Endothelial cell of umbilical vein (primary cell): ENCODE measurements at regions not wholly inside any gene's neighbourhood (a gene's known extent, or its start where the extent isn't known, plus 50 kb on each side); places are given as distances from the start of the nearest gene placed in this dataset.

ENCODE experiments used
- POLR2A ChIP-seq: IDR thresholded peaks from 2 replicates; pipeline ENCODE4 v1.6.1; 2012; ENCODE audit warnings: low read depth, mild to moderate bottlenecking, control low read depth, low read length
- POLR2AphosphoS5 ChIP-seq: IDR thresholded peaks from 2 replicates; pipeline ENCODE4 v1.6.1; 2012; ENCODE audit warnings: low read depth, mild to moderate bottlenecking, control low read depth, low read length, moderate library complexity; ENCODE audit not compliant: insufficient read depth
- TF ChIP-seq, protein P1 (sequence below), 2 donors: IDR thresholded peaks; 1 replicate in 1 of 2; 2 replicates in 1 of 2; pipeline ENCODE4 v1.5.1; 2011; ENCODE audit warnings: low read length in 2 of 2, mild to moderate bottlenecking in 2 of 2, moderate library complexity in 2 of 2, control low read depth in 1 of 2, inconsistent platforms in 1 of 2, low read depth in 1 of 2; ENCODE audit not compliant: insufficient read depth in 1 of 2; ENCODE audit errors: extremely low read depth in 1 of 2

DNA sequence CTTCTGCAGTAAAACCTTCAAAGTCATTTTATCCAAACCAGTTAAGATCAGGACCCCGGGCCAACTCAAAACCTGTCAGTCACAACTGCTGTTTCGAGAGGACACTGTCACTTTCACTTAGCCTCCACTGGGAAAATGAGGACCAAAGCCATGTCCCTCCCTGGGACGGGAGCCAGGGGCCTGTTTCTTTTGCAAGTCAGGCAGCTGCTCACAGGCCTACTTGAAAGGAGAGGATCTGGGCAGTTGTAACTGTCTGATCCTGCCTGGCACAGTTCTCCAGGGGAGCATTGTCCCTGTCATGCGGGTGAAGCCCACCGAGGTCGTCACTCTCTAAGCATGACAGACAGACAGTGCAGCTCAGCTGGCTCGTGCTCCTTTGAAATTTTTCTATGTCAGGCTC lies 276.2 kb downstream of the NPIPA8 start:
- TF ChIP-seq, protein P1, sequence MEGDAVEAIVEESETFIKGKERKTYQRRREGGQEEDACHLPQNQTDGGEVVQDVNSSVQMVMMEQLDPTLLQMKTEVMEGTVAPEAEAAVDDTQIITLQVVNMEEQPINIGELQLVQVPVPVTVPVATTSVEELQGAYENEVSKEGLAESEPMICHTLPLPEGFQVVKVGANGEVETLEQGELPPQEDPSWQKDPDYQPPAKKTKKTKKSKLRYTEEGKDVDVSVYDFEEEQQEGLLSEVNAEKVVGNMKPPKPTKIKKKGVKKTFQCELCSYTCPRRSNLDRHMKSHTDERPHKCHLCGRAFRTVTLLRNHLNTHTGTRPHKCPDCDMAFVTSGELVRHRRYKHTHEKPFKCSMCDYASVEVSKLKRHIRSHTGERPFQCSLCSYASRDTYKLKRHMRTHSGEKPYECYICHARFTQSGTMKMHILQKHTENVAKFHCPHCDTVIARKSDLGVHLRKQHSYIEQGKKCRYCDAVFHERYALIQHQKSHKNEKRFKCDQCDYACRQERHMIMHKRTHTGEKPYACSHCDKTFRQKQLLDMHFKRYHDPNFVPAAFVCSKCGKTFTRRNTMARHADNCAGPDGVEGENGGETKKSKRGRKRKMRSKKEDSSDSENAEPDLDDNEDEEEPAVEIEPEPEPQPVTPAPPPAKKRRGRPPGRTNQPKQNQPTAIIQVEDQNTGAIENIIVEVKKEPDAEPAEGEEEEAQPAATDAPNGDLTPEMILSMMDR (IDR thresholded peaks at IDR 0.05; ENCODE audit: extremely low read depth in 1 of 2, insufficient read depth in 1 of 2, low read depth in 1 of 2, low read length in 2 of 2) = no peak
- no peak for TF ChIP-seq POLR2A
- no peak for TF ChIP-seq POLR2AphosphoS5
